NCI-H1436 (cell line): ENCODE measurements at regions not wholly inside any gene's neighbourhood (a gene's known extent, or its start where the extent isn't known, plus 50 kb on each side); places are given as distances from the start of the nearest gene placed in this dataset.
"Not testable (repeated sequence)": the region's sequence is repeated elsewhere in the genome, so short reads cannot be mapped to it uniquely, and the experiment has no call there.

Source experiments
- DNase-seq: peaks from one replicate; lab custom pipeline; 2025; lab: John Stamatoyannopoulos, UW

DNA sequence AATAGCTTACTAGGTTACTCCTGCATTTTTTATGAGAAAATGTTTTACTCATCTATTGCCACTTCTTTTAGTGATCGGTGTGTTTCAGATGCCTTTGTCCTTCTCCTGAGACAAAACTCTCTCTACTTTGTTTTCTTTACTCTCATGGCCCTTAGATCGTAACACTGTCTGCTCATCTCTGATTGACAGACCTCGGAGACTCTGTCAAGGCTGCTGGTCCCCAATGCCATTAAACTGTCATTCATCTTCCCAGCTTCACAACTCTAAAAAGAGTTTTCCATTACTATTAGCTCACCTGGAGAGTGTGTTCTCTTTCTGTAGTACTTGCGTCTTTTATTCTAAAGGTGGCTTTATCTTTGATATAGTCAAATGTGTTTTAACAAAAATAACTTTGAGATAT is 765.2 kb downstream of the SLITRK1 start:
- DNase-seq: no peak

DNA sequence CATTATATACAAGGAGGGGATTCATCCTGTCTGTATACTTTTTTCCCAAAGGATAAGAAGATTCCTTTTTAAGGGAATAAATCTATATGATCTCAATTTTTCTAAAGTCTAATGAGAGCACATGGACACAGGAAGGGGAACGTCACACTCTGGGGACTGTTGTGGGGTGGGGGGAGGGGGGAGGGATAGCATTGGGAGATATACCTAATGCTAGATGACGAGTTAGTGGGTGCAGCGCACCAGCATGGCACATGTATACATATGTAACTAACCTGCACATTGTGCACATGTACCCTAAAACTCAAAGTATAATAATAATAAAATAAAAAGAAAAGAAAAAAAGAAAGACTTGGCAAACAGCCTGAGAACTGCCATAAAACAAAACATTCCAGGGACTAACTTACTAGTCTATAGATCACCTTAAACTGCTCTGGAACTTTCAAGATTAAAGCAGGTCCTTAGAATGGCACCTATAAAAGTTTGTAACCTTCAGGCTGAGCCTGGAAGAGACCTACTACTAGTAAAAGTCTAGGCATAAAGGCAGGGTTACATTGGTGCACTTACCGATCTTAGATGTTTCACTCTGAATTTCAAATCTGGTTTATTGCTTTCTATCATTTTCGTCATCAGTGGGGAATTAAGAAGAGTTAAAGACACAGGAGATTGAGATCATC is 780.6 kb downstream of the SLITRK1 start:
- DNase-seq: not testable (repeated sequence)

DNA sequence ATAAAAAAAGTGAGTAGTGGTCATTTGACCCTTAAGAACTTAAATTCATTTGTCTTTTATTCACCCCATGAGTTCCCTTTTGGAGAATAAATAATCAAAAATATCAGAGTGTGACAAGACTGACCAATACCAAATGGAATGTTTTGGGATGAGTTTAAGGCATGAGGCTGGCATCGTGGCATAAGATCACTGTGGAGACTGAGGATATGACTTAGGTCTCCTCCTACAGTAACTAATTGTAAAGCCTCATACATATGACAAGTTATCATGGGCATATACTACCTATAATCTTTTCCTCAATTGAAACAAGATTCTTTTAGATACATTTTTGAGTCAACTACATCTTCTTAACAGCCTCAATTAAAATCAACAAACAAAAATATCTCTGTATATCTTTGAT is 782.0 kb downstream of the SLITRK1 start:
- no peak for DNase-seq

DNA sequence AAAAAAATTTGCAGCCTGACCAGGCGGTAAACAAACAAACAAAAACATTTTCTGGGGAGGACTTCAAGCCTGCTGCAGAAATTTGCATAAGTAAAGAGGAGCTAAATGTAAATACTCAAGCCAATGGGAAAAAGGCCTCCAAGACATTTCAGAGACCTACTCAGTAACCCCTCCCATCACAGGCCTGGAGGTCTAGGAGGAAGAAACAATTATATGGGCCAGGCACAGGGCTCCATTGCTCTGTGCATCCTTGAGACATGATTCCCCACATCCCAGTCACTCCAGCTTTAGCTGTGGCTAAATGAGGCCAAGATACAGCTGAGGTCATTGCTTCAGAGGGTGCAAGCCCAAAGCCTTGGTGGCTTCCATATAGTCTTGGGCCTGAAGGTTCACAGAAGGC is 793.4 kb downstream of the SLITRK1 start:
- no peak for DNase-seq

DNA sequence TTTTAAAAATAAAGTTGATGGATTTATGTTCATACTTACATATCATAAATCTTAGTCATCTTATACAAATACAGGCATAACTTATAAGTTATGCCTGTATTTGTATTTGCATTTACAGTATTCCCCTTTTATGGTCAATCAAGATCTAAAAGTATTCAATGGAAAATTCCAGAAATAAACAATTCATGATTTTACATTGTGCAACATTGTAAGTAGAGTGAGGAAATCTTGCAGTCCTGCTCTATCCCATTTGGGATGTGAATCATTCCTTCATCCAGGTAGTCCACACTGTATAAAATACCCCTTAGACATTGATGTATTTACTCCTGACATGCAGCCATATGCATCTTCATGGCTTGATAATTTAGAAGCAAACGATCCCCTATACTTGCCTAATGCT is 795.3 kb downstream of the SLITRK1 start:
- no peak for DNase-seq

DNA sequence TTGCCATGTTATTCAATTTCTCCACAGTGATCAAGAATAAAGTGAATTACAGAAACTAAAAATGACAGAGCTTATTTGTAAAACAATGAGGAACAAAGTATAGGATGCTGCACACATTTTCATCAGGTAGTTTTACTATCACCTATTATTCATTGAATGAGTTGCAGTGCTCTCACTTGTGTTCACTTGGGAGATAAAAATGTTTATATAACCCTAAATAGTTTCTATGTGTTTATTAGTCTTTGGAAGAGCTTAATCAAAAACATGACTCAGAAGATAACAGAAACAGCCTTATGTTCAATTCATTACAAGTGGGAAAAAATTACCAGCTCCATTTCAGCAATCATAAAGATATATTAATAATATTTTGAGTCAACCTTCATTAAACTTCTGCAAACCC is 796.2 kb downstream of the SLITRK1 start:
- DNase-seq: no peak

DNA sequence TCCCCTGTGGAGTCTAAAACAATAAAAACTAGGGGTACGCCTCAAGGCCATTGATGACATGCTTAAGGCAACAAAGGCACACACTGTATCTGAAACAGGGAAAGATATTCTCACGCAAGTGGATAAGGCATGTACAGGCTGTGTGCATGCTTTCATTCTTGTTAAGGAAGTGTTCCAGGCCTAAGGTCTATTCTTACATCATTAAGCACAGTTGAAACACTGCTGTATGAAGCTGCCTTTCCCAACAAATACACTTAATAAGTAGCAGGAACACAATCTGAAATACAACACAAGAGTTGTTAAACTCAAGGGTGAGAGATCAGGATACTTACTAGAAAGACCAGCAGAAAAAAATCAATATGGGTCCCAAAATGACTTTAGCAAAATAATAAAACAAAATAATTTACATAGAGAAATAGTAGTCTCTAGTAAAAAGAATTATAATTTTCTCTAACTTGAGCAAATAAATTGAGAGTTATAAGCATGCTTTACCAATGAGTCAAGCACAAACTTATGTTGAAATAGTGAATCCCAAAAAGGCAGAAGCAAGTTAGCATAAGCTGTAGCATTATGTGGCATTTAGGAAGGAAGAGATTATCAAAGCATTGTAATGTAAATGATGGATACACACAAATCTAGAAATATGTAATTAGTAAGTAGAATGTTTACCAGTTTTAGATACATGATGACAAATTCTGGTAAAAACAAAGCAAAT is 796.9 kb downstream of the SLITRK1 start:
- DNase-seq: no peak

DNA sequence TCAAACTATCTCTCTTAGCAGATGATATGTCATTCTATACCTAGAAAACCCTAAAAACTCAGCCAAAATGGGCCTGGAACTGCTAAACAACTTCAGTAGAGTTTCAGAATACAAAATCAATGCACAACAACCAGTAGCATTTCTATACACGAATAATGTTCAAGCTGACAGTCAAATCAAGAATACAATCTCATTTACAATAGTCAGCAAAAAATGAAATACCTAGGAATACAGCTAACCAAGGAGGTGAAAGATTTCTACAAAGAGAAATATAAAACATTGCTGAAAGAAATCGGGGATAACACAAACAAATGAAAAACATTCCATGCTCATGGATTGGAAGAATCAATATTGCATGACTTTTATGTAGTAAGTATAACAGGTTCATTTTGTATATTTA is 804.8 kb downstream of the SLITRK1 start:
- no peak for DNase-seq

DNA sequence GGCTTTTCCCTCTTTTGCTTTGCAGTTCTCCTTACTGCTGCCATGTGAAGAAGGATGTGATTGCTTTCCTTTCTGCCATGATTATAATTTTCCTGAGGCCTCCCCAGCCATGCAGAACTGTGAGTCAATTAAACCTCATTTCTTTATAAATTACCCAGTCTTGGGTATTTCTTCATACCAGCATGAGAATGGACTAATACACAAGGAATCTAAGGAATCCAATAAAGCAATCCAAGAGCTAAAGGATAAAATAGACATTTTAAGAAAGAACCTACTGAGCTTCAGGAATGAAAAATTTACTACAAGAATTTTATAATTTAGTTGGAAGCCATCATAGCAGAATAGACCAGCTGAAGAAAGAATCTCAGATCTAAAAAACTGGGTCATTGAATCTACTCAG is 808.3 kb downstream of the SLITRK1 start:
- DNase-seq: not testable (repeated sequence)

DNA sequence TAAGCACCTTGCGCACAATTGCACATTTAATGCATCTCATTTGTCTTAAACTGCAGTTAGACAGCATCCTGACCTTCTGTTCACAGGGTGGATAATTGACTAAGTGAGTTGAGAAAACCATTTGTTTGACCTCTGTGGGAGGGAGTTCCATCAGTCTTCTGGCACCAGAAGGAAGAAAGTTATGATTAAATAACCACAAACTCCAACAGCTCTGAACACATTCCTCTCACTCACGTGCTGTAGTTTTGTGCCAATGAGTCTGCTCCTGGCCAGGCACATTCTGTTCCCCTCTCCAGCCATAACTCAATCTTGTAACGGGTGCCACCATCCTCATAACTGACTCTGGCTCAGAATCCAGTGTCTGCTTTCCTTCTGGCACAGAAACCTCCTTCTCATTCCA is 817.2 kb downstream of the SLITRK1 start:
- no peak for DNase-seq

DNA sequence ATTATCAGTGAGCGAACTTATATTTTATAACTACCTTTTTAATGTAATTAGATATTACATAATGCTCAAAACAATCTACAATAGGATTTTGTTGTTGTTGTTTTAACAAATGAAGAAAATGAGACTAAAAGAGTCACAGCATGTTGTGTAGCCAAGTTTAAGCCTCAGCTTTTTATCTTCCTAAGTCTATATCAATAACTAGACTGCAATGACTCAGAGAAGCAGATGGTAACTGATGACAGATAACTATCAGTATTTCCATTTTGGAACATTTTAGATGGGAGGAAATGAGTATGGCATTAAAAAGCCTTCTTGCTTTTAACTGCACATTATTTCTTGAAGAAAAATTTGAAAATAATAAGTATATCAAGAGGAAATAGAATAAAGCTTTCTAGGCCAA is 825.2 kb downstream of the SLITRK1 start:
- no peak for DNase-seq

DNA sequence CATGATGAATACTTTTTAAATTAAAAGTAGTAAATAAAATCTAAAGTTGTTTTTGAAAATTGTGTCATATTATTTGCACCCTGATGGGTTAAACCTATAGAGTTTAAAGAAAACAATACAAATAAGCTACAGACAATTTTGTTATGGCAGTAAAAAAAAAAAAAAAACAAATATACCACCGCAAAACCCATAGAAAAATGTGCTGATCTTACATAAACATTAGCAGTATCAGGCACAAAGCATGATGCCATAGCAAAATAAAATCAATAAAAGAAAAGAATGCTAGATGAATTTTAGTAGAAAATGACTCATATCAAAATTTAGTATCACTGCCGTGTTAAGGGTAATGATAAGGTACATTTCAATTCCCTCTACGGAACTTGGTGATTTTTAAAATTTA is 826.0 kb downstream of the SLITRK1 start:
- DNase-seq: no peak

DNA sequence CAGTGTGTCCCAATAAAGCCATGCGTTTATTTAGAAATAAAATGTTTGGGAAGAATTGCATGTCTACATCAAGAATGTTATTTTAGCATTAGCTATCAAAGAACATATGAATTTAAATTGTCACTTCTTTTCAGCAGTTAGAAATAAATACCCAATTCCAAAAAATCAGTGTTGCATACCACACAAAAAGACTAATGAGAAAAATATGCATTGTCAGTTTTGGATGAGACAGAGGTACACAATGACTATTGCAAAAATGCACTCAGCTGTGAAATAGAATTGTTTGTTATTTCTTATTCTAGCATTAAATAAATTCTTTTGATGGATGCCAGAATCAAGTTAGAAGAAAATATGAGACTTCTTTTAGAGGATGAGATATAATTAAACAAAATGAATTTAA is 833.9 kb downstream of the SLITRK1 start:
- DNase-seq: no peak

DNA sequence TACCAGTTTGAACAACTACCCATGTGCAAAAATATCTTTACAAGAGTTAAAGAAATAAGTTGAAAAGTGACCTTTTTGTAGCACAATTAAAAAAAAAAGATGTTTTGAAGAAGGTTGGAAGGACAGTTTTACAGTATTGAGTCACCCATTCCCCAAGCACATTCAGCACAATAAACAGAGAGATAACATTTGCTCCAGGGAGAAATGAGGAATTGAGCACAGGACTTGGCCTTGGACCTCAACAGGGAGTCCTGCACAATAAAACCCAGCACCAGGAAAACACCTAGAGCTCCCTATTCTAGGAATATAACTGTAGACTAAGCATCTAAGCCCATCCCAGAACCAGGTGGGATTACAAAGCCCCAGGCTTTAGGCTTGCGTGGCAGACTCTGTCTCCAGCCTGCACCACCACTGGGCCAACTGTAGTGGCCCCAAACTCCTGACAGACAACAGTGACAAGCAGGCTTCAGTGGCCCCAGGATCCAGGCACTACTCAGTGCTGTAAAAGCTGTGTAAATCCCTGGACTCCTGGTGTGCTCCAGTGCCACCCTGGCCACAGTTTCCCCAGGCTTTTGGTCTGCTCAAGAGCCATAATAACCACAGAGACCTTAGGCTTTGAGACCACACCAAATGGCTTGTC is 857.2 kb downstream of the SLITRK1 start:
- no peak for DNase-seq

DNA sequence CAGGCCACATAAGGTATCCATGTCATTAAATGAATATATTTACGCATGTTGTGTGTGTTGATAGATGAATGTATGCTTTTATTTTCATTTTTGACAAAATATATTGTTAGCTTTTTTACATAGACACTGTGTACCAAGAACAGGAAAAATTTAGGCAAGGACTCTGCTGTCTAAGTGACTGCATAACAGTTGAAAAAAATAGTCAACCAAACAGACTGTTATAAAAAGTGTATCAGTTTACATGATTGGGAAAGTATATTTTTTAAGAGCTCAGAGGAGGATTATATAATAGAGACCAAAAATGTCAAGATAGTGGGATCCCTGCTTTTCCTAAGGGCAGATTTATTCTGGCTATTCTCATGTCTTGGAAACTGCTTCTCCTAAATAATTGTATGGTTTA is 858.0 kb downstream of the SLITRK1 start:
- DNase-seq: no peak

DNA sequence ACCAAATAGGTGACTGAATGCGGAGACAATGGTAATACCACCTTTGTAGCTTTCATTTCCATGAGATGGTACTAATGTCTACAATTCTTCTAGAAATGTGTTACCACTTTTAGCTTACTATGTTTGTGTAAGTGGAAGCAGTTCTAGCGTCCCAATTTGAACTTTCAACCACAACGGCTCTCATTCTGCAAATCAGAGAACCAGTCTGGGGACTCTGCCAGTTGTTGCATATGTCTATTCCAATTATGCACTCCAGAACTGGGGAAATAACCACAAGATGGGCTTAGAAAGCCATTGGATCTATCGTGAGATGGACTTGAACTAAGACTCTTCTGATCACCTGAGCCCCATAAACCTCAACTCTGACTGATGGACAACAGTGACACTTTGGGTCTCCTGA is 862.3 kb downstream of the SLITRK1 start:
- DNase-seq: no peak

DNA sequence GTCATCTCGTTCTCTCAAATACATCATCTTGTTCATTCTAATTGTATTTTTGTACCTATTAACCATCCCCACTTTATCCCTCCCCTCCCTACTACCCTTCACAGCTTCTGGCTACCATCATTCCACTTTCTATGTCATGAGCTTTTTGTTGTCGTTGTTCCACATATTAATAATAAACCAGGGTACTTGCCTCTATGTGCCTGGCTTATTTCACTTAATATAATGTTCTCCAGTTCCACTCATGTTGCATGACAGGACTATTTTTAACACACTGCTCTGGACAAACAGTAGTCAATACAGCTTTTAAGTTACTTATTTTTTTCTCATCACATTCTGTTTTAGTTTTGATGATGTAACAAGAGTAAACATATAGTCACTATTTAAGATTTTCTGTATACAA is 872.3 kb downstream of the SLITRK1 start:
- DNase-seq: no peak

DNA sequence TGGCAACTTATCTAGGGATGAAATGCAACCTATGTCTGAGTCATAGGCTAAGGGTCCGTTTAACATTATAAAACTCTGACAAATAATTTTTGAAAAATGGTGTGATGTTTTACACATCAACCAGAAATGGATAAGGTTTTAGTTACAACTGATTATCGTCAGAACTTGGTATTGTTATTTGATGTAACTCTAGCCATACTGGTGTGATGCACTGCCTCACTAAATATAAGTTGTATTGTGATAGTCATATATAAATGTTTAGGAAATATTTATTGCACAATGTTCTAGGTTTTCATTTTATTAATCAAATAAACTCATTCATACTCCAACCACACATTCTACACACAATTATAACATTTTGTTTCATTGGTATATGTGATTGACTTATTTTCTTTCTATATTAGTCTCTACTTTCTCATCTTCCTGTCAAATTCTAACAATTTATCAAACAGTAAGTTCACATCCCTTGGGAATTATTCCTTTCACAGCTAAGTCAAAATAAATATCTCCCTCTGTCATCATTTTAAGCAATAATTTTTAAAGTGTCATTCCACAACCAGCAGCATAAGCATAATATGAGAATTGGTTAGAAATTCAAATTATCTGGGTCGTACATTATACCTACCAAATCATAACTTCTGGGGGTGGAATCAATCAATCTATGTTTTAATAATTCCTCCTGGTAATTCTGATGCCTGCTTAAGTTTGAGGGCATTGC is 873.9 kb downstream of the SLITRK1 start:
- DNase-seq: no peak

DNA sequence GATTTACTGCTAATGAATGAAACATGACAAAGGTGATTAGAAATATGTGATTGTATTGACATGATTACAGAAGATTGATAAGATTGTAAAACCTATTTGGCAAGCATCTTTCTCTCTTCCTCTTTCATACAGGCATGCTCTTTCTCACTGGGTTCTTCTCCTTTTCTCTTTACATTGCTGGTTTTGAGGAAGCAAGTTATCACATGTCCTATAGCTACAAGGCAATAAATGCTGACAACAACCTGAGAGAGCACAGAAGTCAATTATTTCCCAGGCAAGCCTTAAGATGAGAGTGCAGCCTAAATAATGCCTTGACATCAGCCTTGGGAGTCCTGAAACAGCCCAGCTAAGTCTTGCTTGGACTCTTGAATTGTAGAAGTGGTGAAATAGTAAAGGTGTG is 875.0 kb downstream of the SLITRK1 start:
- DNase-seq: no peak

DNA sequence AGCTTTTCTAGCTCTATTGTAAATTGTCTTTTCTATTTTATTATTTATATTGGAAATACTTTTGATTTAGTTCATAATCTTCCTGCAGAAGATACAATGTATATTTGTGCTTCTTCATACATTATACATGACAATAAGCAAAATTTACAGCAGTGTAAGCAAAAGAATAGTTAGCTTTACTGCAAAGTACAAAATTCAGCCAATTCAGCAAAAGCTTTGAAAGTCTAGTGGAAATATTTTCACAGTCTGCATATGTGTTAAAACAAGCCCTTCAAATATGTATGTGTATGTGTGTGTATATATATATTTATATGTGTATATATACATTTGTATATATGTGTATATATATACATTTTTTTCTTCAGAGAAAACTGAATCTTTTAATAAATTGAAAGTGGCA is 879.1 kb downstream of the SLITRK1 start:
- DNase-seq: no peak

DNA sequence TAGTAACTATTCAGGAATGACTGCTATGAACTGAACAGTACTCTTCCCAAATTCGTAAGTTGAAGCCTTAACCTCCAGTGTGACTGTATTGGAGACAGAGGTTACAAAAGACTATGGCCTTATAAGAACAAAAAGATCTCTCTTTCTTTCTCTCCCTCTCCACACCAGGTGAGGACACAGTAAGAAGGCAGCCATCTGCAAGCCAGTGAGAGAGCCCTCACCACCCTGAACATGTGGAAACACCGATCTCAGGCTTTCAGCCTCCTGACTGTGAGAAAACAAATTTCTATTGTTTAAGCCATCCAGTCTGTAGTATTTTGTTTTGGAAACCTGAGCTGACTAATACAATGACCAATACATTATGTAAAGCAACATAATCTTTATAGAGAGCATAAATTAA is 888.9 kb downstream of the SLITRK1 start:
- no peak for DNase-seq

DNA sequence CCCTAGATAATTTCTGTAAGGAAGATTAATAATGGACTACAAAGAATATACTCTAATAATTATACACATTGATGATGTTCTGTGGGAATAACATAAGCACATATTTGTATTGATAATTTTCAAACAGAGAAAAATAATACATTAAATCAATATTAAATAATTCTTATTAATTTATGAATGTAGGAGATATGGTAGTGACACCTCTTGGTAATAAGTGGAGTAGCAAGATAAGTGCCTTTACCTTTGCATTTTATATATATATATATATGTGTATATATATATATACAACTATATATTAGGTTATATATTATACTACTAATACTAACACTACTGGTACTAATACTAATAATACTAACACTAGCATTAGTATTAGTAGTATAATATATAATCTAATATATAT is 905.8 kb downstream of the SLITRK1 start:
- DNase-seq: no peak
